Thymus (tissue), 11 donors: ENCODE measurements at regions not wholly inside any gene's neighbourhood (a gene's known extent, or its start where the extent isn't known, plus 50 kb on each side); places are given as distances from the start of the nearest gene placed in this dataset.

Experiments used
- DNase-seq, 9 donors: peaks; one replicate each; pipeline ENCODE4 v3.0.0-alpha.2; 2013; ENCODE audit warnings: low spot score in 9 of 9, low read depth in 6 of 9, missing footprints in 1 of 9
- H3K27ac ChIP-seq, 2 donors: one replicate each; pipeline ENCODE4 v1.5.1; 2013; ENCODE audit warnings: control low read depth in 1 of 2, low read depth in 1 of 2, low read length in 1 of 2, mild to moderate bottlenecking in 1 of 2, moderate library complexity in 1 of 2
- H3K27me3 ChIP-seq, 2 donors: one replicate each; pipeline ENCODE4 v1.5.1; 2013; ENCODE audit warnings: low read length in 1 of 2; ENCODE audit not compliant: control insufficient read depth in 2 of 2, insufficient read depth in 1 of 2
- H3K36me3 ChIP-seq, 2 donors: one replicate each; pipeline ENCODE4 v1.5.1; 2013; ENCODE audit warnings: low read length in 1 of 2, mild to moderate bottlenecking in 1 of 2, moderate library complexity in 1 of 2; ENCODE audit not compliant: control insufficient read depth in 2 of 2, insufficient read depth in 2 of 2
- H3K4me1 ChIP-seq, 2 donors: one replicate each; pipeline ENCODE4 v1.5.1; 2013; ENCODE audit warnings: low read length in 2 of 2; ENCODE audit not compliant: control insufficient read depth in 2 of 2, insufficient read depth in 2 of 2
- H3K4me3 ChIP-seq, 2 donors: one replicate each; pipeline ENCODE4 v1.5.1; 2013; ENCODE audit warnings: low read length in 2 of 2, control low read depth in 1 of 2, mild to moderate bottlenecking in 1 of 2
- H3K9me3 ChIP-seq, 2 donors: one replicate each; pipeline ENCODE4 v1.5.1; 2013; ENCODE audit warnings: low read length in 1 of 2, mild to moderate bottlenecking in 1 of 2; ENCODE audit not compliant: control insufficient read depth in 2 of 2, insufficient read depth in 1 of 2
- WGBS: extraction: QIAGEN DNeasy Blood & Tissue Kit; methylation state at CpG from one replicate; pipeline ENCODE4 v1.1.7; 2013; 5-methylcytosine and 5-hydroxymethylcytosine counted together
- donor health status: healthy.

GRCh38 chr1:182286761-182287160, 104.8 kb downstream of the GLUL start:
- WGBS = 96% methylated on average over 2 of the region's 2 CpGs
- no peaks in the 10 kb centered on the region for H3K36me3 ChIP-seq
- no peak overlapping the region for H3K27ac ChIP-seq
- no peaks in the 10 kb centered on the region for H3K4me1 ChIP-seq
- H3K27me3 ChIP-seq = no peaks in the 10 kb centered on the region
- H3K9me3 ChIP-seq = no peaks in the 10 kb centered on the region
- no peak for DNase-seq
- H3K4me3 ChIP-seq = no peak overlapping the region

GRCh38 chr1:182283746-182284544, 107.6 kb downstream of the GLUL start:
- no peak for DNase-seq
- no peaks in the 10 kb centered on the region for H3K9me3 ChIP-seq
- no peaks in the 10 kb centered on the region for H3K36me3 ChIP-seq
- 86% methylated on average over 3 of the region's 3 CpGs for WGBS
- H3K27me3 ChIP-seq = no peaks in the 10 kb centered on the region
- no peaks in the 10 kb centered on the region for H3K4me1 ChIP-seq
- H3K4me3 ChIP-seq = no peak overlapping the region
- H3K27ac ChIP-seq = no peak overlapping the region

- WGBS = 96% methylated on average over 6 of the region's 6 CpGs
- DNase-seq = no peak
- H3K36me3 ChIP-seq = no peaks in the 10 kb centered on the region
These were observed 110.0 kb downstream of the GLUL start for GRCh38 chr1:182281541-182281940.

GRCh38 chr1:182280504-182280900, 111.1 kb downstream of the GLUL start:
- no peak for DNase-seq
- Histone ChIP-seq H3K27ac (no peak overlapping the region), H3K9me3 (no peaks in the 10 kb centered on the region), H3K4me1 (no peaks in the 10 kb centered on the region), H3K27me3 (no peaks in the 10 kb centered on the region), H3K4me3 (no peak overlapping the region), H3K36me3 (no peaks in the 10 kb centered on the region)
- 100% methylated on average over 2 of the region's 2 CpGs for WGBS

More at GRCh38 chr1:182281541-182281940, 110.0 kb downstream of the GLUL start:
- H3K27ac ChIP-seq = no peak overlapping the region
- H3K4me3 ChIP-seq = no peak overlapping the region
- H3K9me3 ChIP-seq = no peaks in the 10 kb centered on the region
- no peaks in the 10 kb centered on the region for H3K27me3 ChIP-seq
- no peaks in the 10 kb centered on the region for H3K4me1 ChIP-seq

- Histone ChIP-seq H3K27me3 (no peaks in the 10 kb centered on the region), H3K27ac (no peak overlapping the region), H3K4me1 (no peaks in the 10 kb centered on the region), H3K36me3 (no peaks in the 10 kb centered on the region), H3K4me3 (no peak overlapping the region), H3K9me3 (no peaks in the 10 kb centered on the region)
- 84% methylated on average over 9 of the region's 9 CpGs for WGBS
- DNase-seq = no peak
These were observed 111.7 kb downstream of the GLUL start for GRCh38 chr1:182279724-182280503.

- no peaks in the 10 kb centered on the region for H3K4me1 ChIP-seq
- DNase-seq = no peak
- no peaks in the 10 kb centered on the region for H3K9me3 ChIP-seq
- WGBS = 81% methylated on average over 7 of the region's 7 CpGs
- no peaks in the 10 kb centered on the region for H3K36me3 ChIP-seq
- H3K4me3 ChIP-seq = no peak overlapping the region
- H3K27ac ChIP-seq = no peak overlapping the region
- H3K27me3 ChIP-seq = no peaks in the 10 kb centered on the region
These were observed 112.3 kb downstream of the GLUL start for GRCh38 chr1:182279302-182279701.

GRCh38 chr1:182278144-182279054, 113.2 kb downstream of the GLUL start:
- Histone ChIP-seq H3K9me3 (no peaks in the 10 kb centered on the region), H3K27me3 (no peaks in the 10 kb centered on the region), H3K36me3 (no peaks in the 10 kb centered on the region), H3K4me3 (no peak overlapping the region), H3K27ac (no peak overlapping the region), H3K4me1 (no peaks in the 10 kb centered on the region)
- DNase-seq = no peak
- WGBS = 98% methylated on average over 7 of the region's 7 CpGs

- no peak overlapping the region for H3K4me3 ChIP-seq
- H3K4me1 ChIP-seq = peaks cover 0 to 3% of the 10 kb centered on the region in 2 donors
- no peaks in the 10 kb centered on the region for H3K9me3 ChIP-seq
- no peak overlapping the region for H3K27ac ChIP-seq
- H3K27me3 ChIP-seq = no peaks in the 10 kb centered on the region
- WGBS = 98% methylated on average over 4 of the region's 4 CpGs
- no peak for DNase-seq
- H3K36me3 ChIP-seq = no peaks in the 10 kb centered on the region
These were observed 116.3 kb downstream of the GLUL start for GRCh38 chr1:182275271-182275670.
